Tibial nerve (tissue), 4 donors: ENCODE measurements at regions not wholly inside any gene's neighbourhood (a gene's known extent, or its start where the extent isn't known, plus 50 kb on each side); places are given as distances from the start of the nearest gene placed in this dataset.

Source experiments
- DNase-seq, 2 donors: peaks; one replicate each; pipeline ENCODE4 v3.0.0-alpha.2; 2019; ENCODE audit warnings: low spot score in 2 of 2
- H3K27ac ChIP-seq, 4 donors: fragments of 200-600 bp; sonication (generic) in 3 of 4; one replicate each; pipeline ENCODE4 v1.5.1; 2017 to 2019; ENCODE audit warnings: mild to moderate bottlenecking in 1 of 4
- H3K27me3 ChIP-seq, 2 donors: fragments of 200-600 bp; sonication (generic) in 1 of 2; one replicate each; pipeline versions ENCODE4 v1.5.1 to v1.6.0; 2017 to 2019
- H3K36me3 ChIP-seq, 3 donors: fragments of 200-600 bp; sonication (generic); one replicate each; pipeline ENCODE4 v1.5.1; 2018 to 2019
- H3K4me1 ChIP-seq, 4 donors: fragments of 200-600 bp; sonication (generic) in 3 of 4; one replicate each; pipeline ENCODE4 v1.5.1; 2017 to 2019
- H3K4me3 ChIP-seq, 4 donors: fragments of 200-600 bp; sonication (generic) in 3 of 4; one replicate each; pipeline ENCODE4 v1.5.1; 2017 to 2019; ENCODE audit warnings: mild to moderate bottlenecking in 1 of 4, moderate library complexity in 1 of 4
- H3K9me3 ChIP-seq, 4 donors: fragments of 200-600 bp; sonication (generic) in 3 of 4; one replicate each; pipeline ENCODE4 v1.5.1; 2017 to 2019
- CTCF ChIP-seq, 5 experiments: fragments of 200-600 bp in 3 of 5; fragments of 450-650 bp in 2 of 5; sonication (generic) in 3 of 5; IDR thresholded peaks; one replicate each; pipeline ENCODE4 v1.5.1; 2016 to 2019; ENCODE audit warnings: antibody characterized with exemption in 5 of 5, mild to moderate bottlenecking in 3 of 5, moderate library complexity in 2 of 5
- EP300 ChIP-seq, 2 donors: sonication (generic); formaldehyde crosslinking; IDR thresholded peaks; one replicate each; pipeline ENCODE4 v1.6.1; 2017; ENCODE audit warnings: antibody characterized with exemption in 2 of 2, mild to moderate bottlenecking in 1 of 2
- POLR2A ChIP-seq, 2 donors: fragments of 450-650 bp; IDR thresholded peaks; one replicate each; pipeline ENCODE4 v1.6.1; 2017; ENCODE audit warnings: antibody characterized with exemption in 2 of 2, mild to moderate bottlenecking in 2 of 2, moderate library complexity in 2 of 2
- WGBS, 2 donors: methylation state at CpG; one replicate each; pipeline ENCODE4 v1.1.5; 2018; 5-methylcytosine and 5-hydroxymethylcytosine counted together

DNA sequence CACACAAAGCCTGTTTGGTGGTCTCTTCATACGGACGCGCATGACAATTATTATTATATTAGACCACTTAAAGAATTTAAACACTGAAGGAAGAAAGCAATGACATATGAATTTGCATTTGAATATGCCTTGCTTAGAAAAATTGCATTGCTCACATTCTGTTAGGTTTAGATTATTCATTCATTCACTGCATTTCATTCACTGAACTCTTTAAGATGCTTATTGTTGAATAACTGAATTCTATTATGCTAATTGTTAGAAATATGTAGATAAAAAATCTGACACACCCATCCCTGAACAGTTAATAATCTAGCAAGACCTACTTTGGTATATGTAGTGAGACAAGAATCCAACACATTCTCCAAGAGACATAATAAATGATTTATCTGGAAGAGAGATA, 94.4 kb upstream of the PEX5L start:
- Histone ChIP-seq H3K9me3 (peaks cover 0 to 4% (median 0%) of the 10 kb centered on the region in 4 donors), H3K4me1 (no peaks in the 10 kb centered on the region), H3K36me3 (no peaks in the 10 kb centered on the region), H3K4me3 (no peak overlapping the region), H3K27ac (no peak overlapping the region), H3K27me3 (no peaks in the 10 kb centered on the region)
- DNase-seq, result no peak
- no peak for TF ChIP-seq POLR2A (IDR thresholded peaks at IDR 0.05)
- TF ChIP-seq CTCF (IDR thresholded peaks at IDR 0.05), result no peak
- no peak for TF ChIP-seq EP300 (IDR thresholded peaks at IDR 0.05)
- WGBS, 2 donors, result 62 to 73% methylated on average over 3 of the region's 3 CpGs

DNA sequence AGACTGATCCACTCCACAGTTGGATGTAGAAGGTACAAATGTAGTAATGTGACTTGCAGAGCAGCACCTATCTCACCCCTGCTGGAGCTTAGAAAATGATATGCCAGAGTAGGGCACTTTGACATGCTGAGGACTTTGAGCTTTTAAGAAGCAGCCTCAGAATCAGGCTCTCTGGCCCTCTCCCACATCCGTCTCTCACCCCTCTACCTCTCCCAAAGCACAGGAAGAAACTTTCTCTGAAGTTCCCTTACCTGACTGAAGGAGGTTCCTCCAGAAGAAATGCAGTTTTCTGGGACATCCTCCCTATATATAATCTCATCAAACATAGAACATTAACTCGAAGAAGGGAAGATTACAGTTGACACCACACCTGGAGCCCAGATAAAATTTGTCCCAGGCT, 98.4 kb upstream of the PEX5L start:
- TF ChIP-seq EP300 (IDR thresholded peaks at IDR 0.05) (no peak), CTCF (IDR thresholded peaks at IDR 0.05) (no peak), POLR2A (IDR thresholded peaks at IDR 0.05) (no peak)
- Histone ChIP-seq H3K27ac (no peak overlapping the region), H3K4me1 (no peaks in the 10 kb centered on the region), H3K4me3 (no peak overlapping the region), H3K27me3 (no peaks in the 10 kb centered on the region), H3K9me3 (no peaks in the 10 kb centered on the region), H3K36me3 (no peaks in the 10 kb centered on the region)
- WGBS, 2 donors, result 80% methylated on average over 2 of the region's 2 CpGs
- DNase-seq, result no peak

- DNase-seq, result no peak
- TF ChIP-seq EP300 (IDR thresholded peaks at IDR 0.05) (no peak), CTCF (IDR thresholded peaks at IDR 0.05) (no peak), POLR2A (IDR thresholded peaks at IDR 0.05) (no peak)
- Histone ChIP-seq H3K27me3 (no peaks in the 10 kb centered on the region), H3K36me3 (no peaks in the 10 kb centered on the region), H3K27ac (no peak overlapping the region), H3K4me3 (no peak overlapping the region), H3K9me3 (no peaks in the 10 kb centered on the region), H3K4me1 (no peaks in the 10 kb centered on the region)
- 70 to 82% methylated on average over 3 of the region's 3 CpGs for WGBS, 2 donors
Measured at GRCh38 chr3:180138871-180139270, 102.1 kb upstream of the PEX5L start.

DNA sequence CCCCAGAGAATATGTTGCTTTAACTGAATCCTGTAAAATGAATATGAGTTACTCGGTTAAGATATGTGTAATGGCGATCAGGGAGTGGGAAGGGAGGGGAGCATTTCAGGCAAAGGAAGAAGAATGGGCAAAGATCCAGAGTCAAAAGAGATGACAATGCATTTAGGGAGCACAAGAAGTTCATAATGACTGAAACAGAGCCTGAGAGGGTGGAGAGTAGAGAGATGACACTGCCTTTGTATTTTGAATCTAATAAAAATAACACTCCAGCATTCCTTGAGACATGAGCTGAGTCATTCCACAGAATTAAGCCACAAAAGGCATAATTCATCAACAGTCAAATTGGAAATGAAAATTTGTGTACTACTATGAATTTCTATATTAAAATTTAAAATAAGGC, 105.3 kb upstream of the PEX5L start:
- Histone ChIP-seq H3K4me1 (no peaks in the 10 kb centered on the region), H3K9me3 (peaks cover 0 to 15% (median 0%) of the 10 kb centered on the region in 4 donors), H3K27me3 (no peaks in the 10 kb centered on the region), H3K4me3 (no peak overlapping the region), H3K27ac (no peak overlapping the region), H3K36me3 (no peaks in the 10 kb centered on the region)
- 56 to 60% methylated on average over 2 of the region's 2 CpGs for WGBS, 2 donors
- DNase-seq, result no peak
- no peak for TF ChIP-seq CTCF (IDR thresholded peaks at IDR 0.05)
- TF ChIP-seq POLR2A (IDR thresholded peaks at IDR 0.05), result no peak
- no peak for TF ChIP-seq EP300 (IDR thresholded peaks at IDR 0.05)

DNA sequence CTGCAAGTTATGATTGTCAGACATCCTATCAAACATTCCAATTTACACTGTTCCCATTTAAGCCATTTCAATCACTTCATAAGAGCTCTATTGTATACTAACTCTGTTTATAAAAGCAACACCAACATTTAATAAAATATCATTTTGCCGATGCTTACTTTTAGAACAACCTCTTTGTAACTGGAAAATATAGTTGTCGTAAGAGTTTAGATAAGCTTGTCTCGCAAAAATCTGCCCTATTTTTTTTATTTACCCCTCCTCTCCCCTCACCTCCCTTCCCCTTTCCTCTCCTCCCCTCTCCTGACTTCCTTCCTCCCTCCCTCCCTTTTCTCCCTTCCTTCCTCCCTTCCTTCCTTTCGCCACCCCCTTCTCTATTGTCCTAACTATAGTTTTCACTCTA, 105.7 kb upstream of the PEX5L start:
- H3K36me3 ChIP-seq, result no peaks in the 10 kb centered on the region
- H3K9me3 ChIP-seq, result peaks cover 0 to 15% (median 0%) of the 10 kb centered on the region in 4 donors
- no peaks in the 10 kb centered on the region for H3K4me1 ChIP-seq
- 44 to 48% methylated on average over 4 of the region's 4 CpGs for WGBS, 2 donors
- DNase-seq, result no peak
- no peak overlapping the region for H3K27ac ChIP-seq
- no peaks in the 10 kb centered on the region for H3K27me3 ChIP-seq
- TF ChIP-seq EP300 (IDR thresholded peaks at IDR 0.05), result no peak
- no peak for TF ChIP-seq POLR2A (IDR thresholded peaks at IDR 0.05)
- TF ChIP-seq CTCF (IDR thresholded peaks at IDR 0.05), result no peak
- H3K4me3 ChIP-seq, result no peak overlapping the region
